Stimulated activated CD8-positive, alpha-beta memory T cell treated with anti-CD3 and anti-CD28 coated beads, Interleukin-2, amount 100 ng/mL, for 1 hour (primary cell): ENCODE measurements at regions not wholly inside any gene's neighbourhood (a gene's known extent, or its start where the extent isn't known, plus 50 kb on each side); places are given as distances from the start of the nearest gene placed in this dataset.

Experiments
- DNase-seq, 2 donors: peaks; one replicate each; pipeline ENCODE4 v3.0.0-alpha.2; 2020; ENCODE audit warnings: low read depth in 2 of 2

GRCh38 chr13:103284466-103284865 is 218.2 kb upstream of the SLC10A2 start:
- no peak for DNase-seq

- DNase-seq = no peak
Observed at GRCh38 chr13:103283451-103283820, 217.2 kb upstream of the SLC10A2 start.

GRCh38 chr13:103282571-103283450 is 216.6 kb upstream of the SLC10A2 start:
- DNase-seq = no peak

GRCh38 chr13:103277959-103278694 is 211.9 kb upstream of the SLC10A2 start:
- DNase-seq = no peak

- no peak for DNase-seq
Observed at GRCh38 chr13:103276775-103277498, 210.7 kb upstream of the SLC10A2 start.

GRCh38 chr13:103275722-103276121 is 209.5 kb upstream of the SLC10A2 start:
- DNase-seq = no peak

- DNase-seq = no peak
Observed at GRCh38 chr13:103275081-103275480, 208.9 kb upstream of the SLC10A2 start.

- no peak for DNase-seq
Observed at GRCh38 chr13:103273825-103274224, 207.6 kb upstream of the SLC10A2 start.

GRCh38 chr13:103272770-103273169 is 206.6 kb upstream of the SLC10A2 start:
- DNase-seq = no peak

- no peak for DNase-seq
Observed at GRCh38 chr13:103263448-103263847, 197.2 kb upstream of the SLC10A2 start.

- no peak for DNase-seq
Observed at GRCh38 chr13:103255587-103256301, 189.5 kb upstream of the SLC10A2 start.

- DNase-seq = no peak
Observed at GRCh38 chr13:103250071-103250470, 183.9 kb upstream of the SLC10A2 start.

- DNase-seq = no peak
Observed at GRCh38 chr13:103246581-103247200, 180.5 kb upstream of the SLC10A2 start.

- DNase-seq = no peak
Observed at GRCh38 chr13:103243495-103243894, 177.3 kb upstream of the SLC10A2 start.

- DNase-seq = no peak
Observed at GRCh38 chr13:103238441-103238840, 172.2 kb upstream of the SLC10A2 start.

- no peak for DNase-seq
Observed at GRCh38 chr13:103236213-103236612, 170.0 kb upstream of the SLC10A2 start.

GRCh38 chr13:103229674-103230073 is 163.5 kb upstream of the SLC10A2 start:
- no peak for DNase-seq

- DNase-seq = no peak
Observed at GRCh38 chr13:103224804-103225203, 158.6 kb upstream of the SLC10A2 start.

- DNase-seq = no peak
Observed at GRCh38 chr13:103222683-103223082, 156.5 kb upstream of the SLC10A2 start.

GRCh38 chr13:103218253-103218652 is 152.0 kb upstream of the SLC10A2 start:
- no peak for DNase-seq

- DNase-seq = no peak
Observed at GRCh38 chr13:103213152-103213551, 146.9 kb upstream of the SLC10A2 start.
